HUES6 (cell line): ENCODE measurements at regions not wholly inside any gene's neighbourhood (a gene's known extent, or its start where the extent isn't known, plus 50 kb on each side); places are given as distances from the start of the nearest gene placed in this dataset.

ENCODE experiments used
- H3K27ac ChIP-seq: 2 replicates; pipeline ENCODE4 v1.7.0; 2013; ENCODE audit warnings: low read depth, mild to moderate bottlenecking, low read length, inconsistent platforms
- H3K27me3 ChIP-seq: 2 replicates; pipeline ENCODE4 v1.6.1; 2013; ENCODE audit warnings: low read length; ENCODE audit not compliant: control insufficient read depth, insufficient read depth
- H3K36me3 ChIP-seq: 2 replicates; pipeline ENCODE4 v1.6.1; 2013; ENCODE audit warnings: low read length; ENCODE audit not compliant: control insufficient read depth, insufficient read depth
- H3K4me1 ChIP-seq: 2 replicates; pipeline ENCODE4 v1.6.1; 2013; ENCODE audit warnings: low read length; ENCODE audit not compliant: control insufficient read depth, insufficient read depth
- H3K4me3 ChIP-seq: 2 replicates; pipeline ENCODE4 v1.5.1; 2013; ENCODE audit warnings: low read depth, low read length
- H3K9ac ChIP-seq: one replicate; pipeline ENCODE4 v1.6.1; 2013; ENCODE audit warnings: mild to moderate bottlenecking, low read length
- H3K9me3 ChIP-seq: 2 replicates; pipeline ENCODE4 v1.6.1; 2013; ENCODE audit warnings: low read depth, low read length; ENCODE audit not compliant: control insufficient read depth, insufficient read depth

- H3K4me1 ChIP-seq = no peaks in the 10 kb centered on the region
- no peaks in the 10 kb centered on the region for H3K9me3 ChIP-seq
- H3K27ac ChIP-seq = no peak overlapping the region
- H3K4me3 ChIP-seq = no peak overlapping the region
- no peak overlapping the region for H3K9ac ChIP-seq
- H3K36me3 ChIP-seq = no peaks in the 10 kb centered on the region
- no peaks in the 10 kb centered on the region for H3K27me3 ChIP-seq
Observed at GRCh38 chr1:184867866-184868689, 106.2 kb downstream of the NIBAN1 start.

- H3K9me3 ChIP-seq = no peaks in the 10 kb centered on the region
- H3K27me3 ChIP-seq = no peaks in the 10 kb centered on the region
- no peaks in the 10 kb centered on the region for H3K36me3 ChIP-seq
- no peak overlapping the region for H3K9ac ChIP-seq
- no peak overlapping the region for H3K4me3 ChIP-seq
- no peak overlapping the region for H3K27ac ChIP-seq
- H3K4me1 ChIP-seq = no peaks in the 10 kb centered on the region
Observed at GRCh38 chr1:184866991-184867788, 107.1 kb downstream of the NIBAN1 start.

- no peak overlapping the region for H3K4me3 ChIP-seq
- no peak overlapping the region for H3K27ac ChIP-seq
- no peaks in the 10 kb centered on the region for H3K9me3 ChIP-seq
Observed at GRCh38 chr1:184866586-184866985, 107.7 kb downstream of the NIBAN1 start.

GRCh38 chr1:184865831-184866230 lies 108.5 kb downstream of the NIBAN1 start:
- Histone ChIP-seq H3K9me3 (no peaks in the 10 kb centered on the region), H3K4me3 (no peak overlapping the region), H3K27me3 (no peaks in the 10 kb centered on the region), H3K27ac (no peak overlapping the region), H3K36me3 (no peaks in the 10 kb centered on the region), H3K4me1 (no peaks in the 10 kb centered on the region; the same call in 1 of the 2 replicates), H3K9ac (no peak overlapping the region)

More at GRCh38 chr1:184866586-184866985, 107.7 kb downstream of the NIBAN1 start:
- Histone ChIP-seq H3K9ac (no peak overlapping the region), H3K4me1 (no peaks in the 10 kb centered on the region), H3K27me3 (no peaks in the 10 kb centered on the region), H3K36me3 (no peaks in the 10 kb centered on the region)

GRCh38 chr1:184861755-184862336 lies 107.2 kb upstream of the EDEM3 start:
- no peaks in the 10 kb centered on the region for H3K9me3 ChIP-seq
- H3K4me1 ChIP-seq = peaks cover 4% of the 10 kb centered on the region; the same call in 1 of the 2 replicates
- H3K36me3 ChIP-seq = no peaks in the 10 kb centered on the region
- no peak overlapping the region for H3K27ac ChIP-seq
- H3K27me3 ChIP-seq = no peaks in the 10 kb centered on the region
- no peak overlapping the region for H3K9ac ChIP-seq
- no peak overlapping the region for H3K4me3 ChIP-seq

GRCh38 chr1:184860985-184861754 lies 106.5 kb upstream of the EDEM3 start:
- H3K9me3 ChIP-seq = no peaks in the 10 kb centered on the region
- peaks cover 4% of the 10 kb centered on the region; the same call in 1 of the 2 replicates for H3K4me1 ChIP-seq
- no peak overlapping the region for H3K9ac ChIP-seq
- no peaks in the 10 kb centered on the region for H3K27me3 ChIP-seq
- no peak overlapping the region for H3K27ac ChIP-seq
- H3K36me3 ChIP-seq = no peaks in the 10 kb centered on the region
- H3K4me3 ChIP-seq = no peak overlapping the region

GRCh38 chr1:184860535-184860934 lies 105.9 kb upstream of the EDEM3 start:
- no peak overlapping the region for H3K27ac ChIP-seq
- H3K4me3 ChIP-seq = no peak overlapping the region

GRCh38 chr1:184859381-184860105 lies 104.9 kb upstream of the EDEM3 start:
- Histone ChIP-seq H3K4me1 (peaks cover 4% of the 10 kb centered on the region; the same call in 1 of the 2 replicates), H3K27me3 (no peaks in the 10 kb centered on the region), H3K9me3 (no peaks in the 10 kb centered on the region), H3K4me3 (no peak overlapping the region), H3K9ac (no peak overlapping the region), H3K36me3 (no peaks in the 10 kb centered on the region), H3K27ac (no peak overlapping the region)

More at GRCh38 chr1:184860535-184860934, 105.9 kb upstream of the EDEM3 start:
- no peaks in the 10 kb centered on the region for H3K9me3 ChIP-seq
- peaks cover 4% of the 10 kb centered on the region; the same call in 1 of the 2 replicates for H3K4me1 ChIP-seq
- H3K27me3 ChIP-seq = no peaks in the 10 kb centered on the region
- no peaks in the 10 kb centered on the region for H3K36me3 ChIP-seq
- H3K9ac ChIP-seq = no peak overlapping the region

GRCh38 chr1:184858288-184858687 lies 103.6 kb upstream of the EDEM3 start:
- Histone ChIP-seq H3K27ac (no peak overlapping the region), H3K9ac (no peak overlapping the region), H3K4me1 (peaks cover 8% of the 10 kb centered on the region), H3K27me3 (no peaks in the 10 kb centered on the region), H3K9me3 (no peaks in the 10 kb centered on the region), H3K36me3 (no peaks in the 10 kb centered on the region), H3K4me3 (no peak overlapping the region)
